Epithelial cell of esophagus (primary cell): ENCODE measurements at regions not wholly inside any gene's neighbourhood (a gene's known extent, or its start where the extent isn't known, plus 50 kb on each side); places are given as distances from the start of the nearest gene placed in this dataset.

Source experiments
- DNase-seq: peaks from one replicate; pipeline ENCODE4 v3.0.0; 2010; ENCODE audit warnings: low read depth
- H3K4me3 ChIP-seq: 2 replicates; pipeline ENCODE4 v1.5.1; 2011; ENCODE audit warnings: mild to moderate bottlenecking, low read length, control low read depth
- CTCF ChIP-seq: IDR thresholded peaks from 2 replicates; pipeline ENCODE4 v1.5.1; 2011; ENCODE audit warnings: low read depth, mild to moderate bottlenecking, low read length, control low read depth, inconsistent platforms; ENCODE audit not compliant: insufficient read depth; ENCODE audit errors: missing control alignments

- DNase-seq = no peak
- no peak for TF ChIP-seq CTCF
- H3K4me3 ChIP-seq = no peak overlapping the region
These were observed 615.1 kb upstream of the KCNMB2 start for GRCh38 chr3:177921153-177921552.

GRCh38 chr3:177924261-177924660, 612.0 kb upstream of the KCNMB2 start:
- no peak for DNase-seq

GRCh38 chr3:177928172-177928873, 607.9 kb upstream of the KCNMB2 start:
- no peak for TF ChIP-seq CTCF
- H3K4me3 ChIP-seq = no peak overlapping the region
- peak; percentile 85 for DNase-seq

More at GRCh38 chr3:177924261-177924660, 612.0 kb upstream of the KCNMB2 start:
- no peak for TF ChIP-seq CTCF
- no peak overlapping the region for H3K4me3 ChIP-seq

GRCh38 chr3:177929310-177929709, 606.9 kb upstream of the KCNMB2 start:
- peak; percentile 90 for DNase-seq
- H3K4me3 ChIP-seq = no peak overlapping the region
- TF ChIP-seq CTCF = no peak

GRCh38 chr3:177930771-177931170, 605.5 kb upstream of the KCNMB2 start:
- DNase-seq = peak; percentile 61
- H3K4me3 ChIP-seq = no peak overlapping the region
- TF ChIP-seq CTCF = no peak

GRCh38 chr3:177931346-177931745, 604.9 kb upstream of the KCNMB2 start:
- TF ChIP-seq CTCF = no peak
- H3K4me3 ChIP-seq = no peak overlapping the region
- no peak for DNase-seq

GRCh38 chr3:177932346-177932745, 603.9 kb upstream of the KCNMB2 start:
- H3K4me3 ChIP-seq = no peak overlapping the region
- no peak for TF ChIP-seq CTCF
- DNase-seq = no peak
